Neural progenitor cell (in vitro differentiated cells): ENCODE measurements at regions not wholly inside any gene's neighbourhood (a gene's known extent, or its start where the extent isn't known, plus 50 kb on each side); places are given as distances from the start of the nearest gene placed in this dataset.

Source experiments
- EZH2 ChIP-seq: fragments of 200-600 bp; sonication (generic); IDR thresholded peaks from 2 replicates; pipeline ENCODE4 v1.6.1; 2017; ENCODE audit warnings: antibody characterized with exemption, mild to moderate bottlenecking, moderate library complexity
- TF ChIP-seq, protein P1 (sequence below): fragments of 200-600 bp; sonication (generic); IDR thresholded peaks from 2 replicates; pipeline ENCODE4 v1.5.1; 2017; ENCODE audit warnings: antibody characterized with exemption, mild to moderate bottlenecking

- TF ChIP-seq, protein P1, sequence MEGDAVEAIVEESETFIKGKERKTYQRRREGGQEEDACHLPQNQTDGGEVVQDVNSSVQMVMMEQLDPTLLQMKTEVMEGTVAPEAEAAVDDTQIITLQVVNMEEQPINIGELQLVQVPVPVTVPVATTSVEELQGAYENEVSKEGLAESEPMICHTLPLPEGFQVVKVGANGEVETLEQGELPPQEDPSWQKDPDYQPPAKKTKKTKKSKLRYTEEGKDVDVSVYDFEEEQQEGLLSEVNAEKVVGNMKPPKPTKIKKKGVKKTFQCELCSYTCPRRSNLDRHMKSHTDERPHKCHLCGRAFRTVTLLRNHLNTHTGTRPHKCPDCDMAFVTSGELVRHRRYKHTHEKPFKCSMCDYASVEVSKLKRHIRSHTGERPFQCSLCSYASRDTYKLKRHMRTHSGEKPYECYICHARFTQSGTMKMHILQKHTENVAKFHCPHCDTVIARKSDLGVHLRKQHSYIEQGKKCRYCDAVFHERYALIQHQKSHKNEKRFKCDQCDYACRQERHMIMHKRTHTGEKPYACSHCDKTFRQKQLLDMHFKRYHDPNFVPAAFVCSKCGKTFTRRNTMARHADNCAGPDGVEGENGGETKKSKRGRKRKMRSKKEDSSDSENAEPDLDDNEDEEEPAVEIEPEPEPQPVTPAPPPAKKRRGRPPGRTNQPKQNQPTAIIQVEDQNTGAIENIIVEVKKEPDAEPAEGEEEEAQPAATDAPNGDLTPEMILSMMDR = no peak
- TF ChIP-seq EZH2 = no peak
Observed at GRCh38 chr12:63302269-63302940, 151.4 kb upstream of the AVPR1A start.
